ENCODE measurements at regions not wholly inside any gene's neighbourhood (a gene's known extent, or its start where the extent isn't known, plus 50 kb on each side); places are given as distances from the start of the nearest gene placed in this dataset.

DNA sequence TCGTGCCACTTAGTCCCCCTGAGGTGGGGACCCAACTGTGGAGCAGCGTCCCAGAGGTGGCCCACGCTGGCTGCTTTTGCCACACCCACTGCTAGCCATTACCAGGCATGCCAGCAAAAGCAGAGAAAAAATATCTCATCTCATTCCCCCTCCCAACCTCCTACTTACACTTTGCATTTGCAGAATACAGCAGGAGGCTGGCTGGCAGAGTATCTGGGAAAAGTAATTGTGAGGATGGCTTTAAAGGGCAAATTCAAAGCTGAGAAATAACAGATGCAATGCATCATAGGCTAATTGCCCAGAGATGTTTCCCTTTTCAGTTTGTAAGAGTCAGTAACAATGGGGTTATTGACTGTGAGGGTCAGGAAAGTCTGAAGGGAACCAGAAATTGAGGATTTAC, 438.1 kb upstream of the DSEL start:
- TF ChIP-seq, protein P1, sequence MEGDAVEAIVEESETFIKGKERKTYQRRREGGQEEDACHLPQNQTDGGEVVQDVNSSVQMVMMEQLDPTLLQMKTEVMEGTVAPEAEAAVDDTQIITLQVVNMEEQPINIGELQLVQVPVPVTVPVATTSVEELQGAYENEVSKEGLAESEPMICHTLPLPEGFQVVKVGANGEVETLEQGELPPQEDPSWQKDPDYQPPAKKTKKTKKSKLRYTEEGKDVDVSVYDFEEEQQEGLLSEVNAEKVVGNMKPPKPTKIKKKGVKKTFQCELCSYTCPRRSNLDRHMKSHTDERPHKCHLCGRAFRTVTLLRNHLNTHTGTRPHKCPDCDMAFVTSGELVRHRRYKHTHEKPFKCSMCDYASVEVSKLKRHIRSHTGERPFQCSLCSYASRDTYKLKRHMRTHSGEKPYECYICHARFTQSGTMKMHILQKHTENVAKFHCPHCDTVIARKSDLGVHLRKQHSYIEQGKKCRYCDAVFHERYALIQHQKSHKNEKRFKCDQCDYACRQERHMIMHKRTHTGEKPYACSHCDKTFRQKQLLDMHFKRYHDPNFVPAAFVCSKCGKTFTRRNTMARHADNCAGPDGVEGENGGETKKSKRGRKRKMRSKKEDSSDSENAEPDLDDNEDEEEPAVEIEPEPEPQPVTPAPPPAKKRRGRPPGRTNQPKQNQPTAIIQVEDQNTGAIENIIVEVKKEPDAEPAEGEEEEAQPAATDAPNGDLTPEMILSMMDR (conservative IDR thresholded peaks at IDR 0.05) = no peak
- TF ChIP-seq ZFX (IDR thresholded peaks at IDR 0.05) = no peak

Measured in C4-2B (cell line).